T-cell (primary cell): ENCODE measurements at regions not wholly inside any gene's neighbourhood (a gene's known extent, or its start where the extent isn't known, plus 50 kb on each side); places are given as distances from the start of the nearest gene placed in this dataset.

ENCODE experiments used
- ATAC-seq, 4 experiments: fragments of 200-7000 bp in 3 of 4; fragments of 150-1000 bp in 1 of 4; cut with Tn5 transposase; replicated peaks in 1 of 4; 1 replicate in 3 of 4; 2 replicates in 1 of 4; pipeline ENCODE4 v1.10.0; 2021; ENCODE audit warnings: moderate library complexity in 3 of 4, mild to moderate bottlenecking in 2 of 4, moderate number of reproducible peaks in 1 of 4
- CTCF ChIA-PET, 2 donors: fragments of 300-600 bp; sonication (Branson Sonifier 250); formaldehyde crosslinking; loops; one replicate each; lab custom pipeline; 2022; ENCODE audit warnings: antibody characterized with exemption in 2 of 2; lab: Charles Lee
- POLR2A ChIA-PET, 2 donors: fragments of 300-600 bp; sonication (Branson Sonifier 250); formaldehyde crosslinking; loops; one replicate each; lab custom pipeline; 2022; ENCODE audit warnings: antibody characterized with exemption in 2 of 2; lab: Charles Lee
- DNase-seq, 35 experiments: peaks; one replicate each; pipeline versions ENCODE4 v3.0.0 to v3.0.0-alpha.2; 2013 to 2023
- H3K27ac ChIP-seq: one replicate; pipeline ENCODE4 v1.5.1; 2013; ENCODE audit warnings: low read length
- H3K27me3 ChIP-seq, 2 experiments: replicated peaks in 1 of 2; 1 replicate in 1 of 2; 2 replicates in 1 of 2; pipeline versions ENCODE4 v1.6.1 to v1.7.0; 2013; ENCODE audit warnings: low read length in 1 of 2, mixed read lengths in 1 of 2; ENCODE audit not compliant: control insufficient read depth in 2 of 2, insufficient read depth in 2 of 2; ENCODE audit errors: extremely low read depth in 1 of 2
- H3K36me3 ChIP-seq, 2 donors: 1 replicate in 1 of 2; 2 replicates in 1 of 2; pipeline versions ENCODE4 v1.6.1 to v1.7.0; 2013; ENCODE audit warnings: low read length in 1 of 2; ENCODE audit not compliant: control insufficient read depth in 2 of 2, insufficient read depth in 1 of 2; ENCODE audit errors: extremely low read depth in 1 of 2
- H3K4me1 ChIP-seq, 2 experiments: 1 replicate in 1 of 2; 2 replicates in 1 of 2; pipeline versions ENCODE4 v1.6.1 to v1.7.0; 2013; ENCODE audit warnings: low read length in 2 of 2, mixed read lengths in 1 of 2; ENCODE audit not compliant: insufficient read depth in 2 of 2, control insufficient read depth in 1 of 2; ENCODE audit errors: extremely low read depth in 1 of 2
- H3K4me3 ChIP-seq, 2 donors: 1 replicate in 1 of 2; 2 replicates in 1 of 2; pipeline versions ENCODE4 v1.5.1 to v1.7.0; 2013; ENCODE audit warnings: mild to moderate bottlenecking in 2 of 2, low read length in 1 of 2, moderate library complexity in 1 of 2; ENCODE audit not compliant: control insufficient read depth in 1 of 2; ENCODE audit errors: extremely low read depth in 1 of 2
- H3K9me3 ChIP-seq: 2 replicates; pipeline ENCODE4 v1.7.0; 2013
- H3K27ac Mint-ChIP-seq, 2 donors: one replicate each; pipeline ENCODE4 v1.8.0; 2020 to 2021; ENCODE audit warnings: mild to moderate bottlenecking in 2 of 2, mixed read lengths in 2 of 2
- H3K27me3 Mint-ChIP-seq, 2 donors: one replicate each; pipeline ENCODE4 v1.8.0; 2021 to 2022; ENCODE audit warnings: mixed read lengths in 2 of 2
- H3K36me3 Mint-ChIP-seq: one replicate; pipeline ENCODE4 v1.8.0; 2021; ENCODE audit warnings: mixed read lengths
- H3K4me1 Mint-ChIP-seq, 3 donors: one replicate each; pipeline ENCODE4 v1.8.0; 2020 to 2022; ENCODE audit warnings: mixed read lengths in 3 of 3, mild to moderate bottlenecking in 1 of 3
- H3K4me3 Mint-ChIP-seq, 3 donors: one replicate each; pipeline ENCODE4 v1.8.0; 2020 to 2022; ENCODE audit warnings: mild to moderate bottlenecking in 3 of 3, mixed read lengths in 3 of 3, moderate library complexity in 3 of 3
- H3K9me3 Mint-ChIP-seq, 3 donors: one replicate each; pipeline ENCODE4 v1.8.0; 2020 to 2022; ENCODE audit warnings: mixed read lengths in 3 of 3
- WGBS: methylation state at CpG from one replicate; pipeline ENCODE4 v1.1.5; 2013; ENCODE audit warnings: missing lambda C conversion rate; ENCODE audit not compliant: insufficient coverage; 5-methylcytosine and 5-hydroxymethylcytosine counted together

DNA sequence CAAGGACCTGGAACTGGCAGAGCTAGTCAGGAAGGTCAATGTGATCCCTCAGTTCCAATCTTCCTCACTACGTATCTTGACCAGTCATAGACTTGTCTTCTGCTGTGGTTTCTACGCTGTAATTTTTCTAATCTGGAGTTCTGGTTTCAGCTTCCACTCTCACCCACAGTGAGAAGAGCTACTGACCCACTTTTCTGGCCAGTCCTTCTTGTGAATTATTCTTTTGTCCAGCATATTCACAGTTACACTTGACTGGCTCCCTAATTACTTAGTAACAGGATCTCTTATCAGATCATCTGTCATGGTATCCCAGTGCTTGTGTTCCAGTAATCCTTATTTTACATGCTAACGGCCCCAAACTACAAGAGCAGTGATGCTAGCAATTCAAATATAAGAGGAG lies 72.4 kb upstream of the MME start:
- H3K27me3 ChIP-seq = no peaks in the 10 kb centered on the region
- DNase-seq (no peak), ATAC-seq (no peak)
- CTCF ChIA-PET = no interaction called here
- H3K4me3 ChIP-seq = no peak overlapping the region
- peaks cover 0 to 3% (median 2%) of the 10 kb centered on the region in 3 donors for H3K9me3 Mint-ChIP-seq
- H3K36me3 ChIP-seq = no peaks in the 10 kb centered on the region
- no peaks in the 10 kb centered on the region for H3K36me3 Mint-ChIP-seq
- no peak overlapping the region for H3K27ac ChIP-seq
- 94% methylated on average over 2 of the region's 3 CpGs for WGBS
- H3K4me3 Mint-ChIP-seq = no peak overlapping the region
- no peaks in the 10 kb centered on the region for H3K4me1 ChIP-seq
- H3K4me1 Mint-ChIP-seq = no peaks in the 10 kb centered on the region
- H3K27ac Mint-ChIP-seq = no peak overlapping the region
- no peaks in the 10 kb centered on the region for H3K9me3 ChIP-seq
- peaks cover 0 to 3% of the 10 kb centered on the region in 2 donors for H3K27me3 Mint-ChIP-seq
- POLR2A ChIA-PET = no interaction called here

DNA sequence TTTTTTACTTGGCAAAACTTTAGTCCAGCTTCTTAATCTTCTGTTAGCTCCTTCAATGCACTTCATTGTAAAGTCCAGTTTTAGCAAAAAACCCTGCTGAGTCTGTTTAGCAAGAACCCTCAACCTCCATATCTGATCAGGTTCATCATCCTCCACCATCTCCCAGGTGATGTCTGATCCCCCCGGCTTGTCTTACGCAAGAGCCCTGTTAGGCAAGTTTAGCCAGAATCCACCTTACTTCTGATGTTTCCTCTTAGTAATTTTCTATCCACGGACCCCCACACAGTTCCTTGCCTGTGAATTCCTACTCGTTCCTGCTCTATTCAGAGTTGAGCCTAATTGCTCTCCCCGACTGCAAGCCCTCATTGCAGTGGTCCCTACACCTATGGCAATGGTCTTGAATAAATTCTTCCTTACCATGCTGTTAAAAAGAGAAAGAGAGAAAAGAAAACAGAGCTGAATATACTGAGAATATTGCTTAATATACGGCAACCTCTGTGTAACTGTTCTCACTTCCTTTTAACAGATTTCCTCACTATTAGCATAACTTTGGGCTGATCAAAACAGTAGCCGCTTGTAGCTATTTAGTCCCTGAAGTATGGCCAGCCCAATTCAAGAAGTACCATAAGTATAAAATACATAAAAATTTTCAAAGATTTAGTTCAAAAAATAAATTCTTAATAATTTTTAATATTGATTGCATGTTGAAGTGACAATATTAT lies 78.7 kb upstream of the MME start:
- Mint-ChIP-seq H3K4me3 (no peak overlapping the region), H3K4me1 (no peaks in the 10 kb centered on the region), H3K27ac (no peak overlapping the region), H3K9me3 (peaks cover 0 to 4% (median 3%) of the 10 kb centered on the region in 3 donors), H3K27me3 (no peaks in the 10 kb centered on the region), H3K36me3 (no peaks in the 10 kb centered on the region)
- H3K9me3 ChIP-seq = no peaks in the 10 kb centered on the region
- H3K27ac ChIP-seq = no peak overlapping the region
- CTCF ChIA-PET = no interaction called here
- DNase-seq (no peak), ATAC-seq (no peak)
- no peak overlapping the region for H3K4me3 ChIP-seq
- no peaks in the 10 kb centered on the region for H3K4me1 ChIP-seq
- no peaks in the 10 kb centered on the region for H3K27me3 ChIP-seq
- WGBS = 60% methylated on average over 3 of the region's 7 CpGs
- POLR2A ChIA-PET = interaction anchor here in 1 of 2 donors (0.6 kb wide), 1 partner anchor 45 kb away, joined by 3 read pairs; no protein-coding TSS in a partner anchor
- H3K36me3 ChIP-seq = no peaks in the 10 kb centered on the region

DNA sequence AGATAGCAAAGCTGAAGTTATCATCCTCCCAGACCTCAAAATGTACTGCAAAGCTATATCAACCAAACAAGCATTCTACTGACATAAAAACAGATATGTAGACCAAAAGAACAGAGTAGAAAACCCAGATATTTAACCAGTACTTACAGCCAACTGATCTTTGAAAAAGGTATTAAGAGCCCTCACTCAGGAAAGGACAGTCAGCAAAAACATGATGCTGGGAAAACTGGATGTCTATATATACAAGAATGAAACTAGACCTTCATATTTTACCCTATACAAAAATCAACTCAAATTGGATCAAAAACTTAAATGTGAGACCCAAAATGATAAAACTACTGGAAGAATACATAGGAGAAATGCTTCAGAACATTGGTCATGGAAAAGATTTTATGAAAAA lies 87.5 kb upstream of the MME start:
- Mint-ChIP-seq H3K4me1 (no peaks in the 10 kb centered on the region), H3K36me3 (no peaks in the 10 kb centered on the region), H3K27me3 (no peaks in the 10 kb centered on the region), H3K9me3 (peaks cover 0 to 9% (median 2%) of the 10 kb centered on the region in 3 donors), H3K27ac (peak overlapping the region in 1 of 2 donors; percentile 19), H3K4me3 (no peak overlapping the region)
- H3K4me3 ChIP-seq = no peak overlapping the region
- ATAC-seq (no peak), DNase-seq (no peak)
- H3K4me1 ChIP-seq = no peaks in the 10 kb centered on the region
- H3K9me3 ChIP-seq = no peaks in the 10 kb centered on the region
- H3K27me3 ChIP-seq = no peaks in the 10 kb centered on the region
- ChIA-PET POLR2A (no interaction called here), CTCF (no interaction called here)
- no peaks in the 10 kb centered on the region for H3K36me3 ChIP-seq
- no peak overlapping the region for H3K27ac ChIP-seq

DNA sequence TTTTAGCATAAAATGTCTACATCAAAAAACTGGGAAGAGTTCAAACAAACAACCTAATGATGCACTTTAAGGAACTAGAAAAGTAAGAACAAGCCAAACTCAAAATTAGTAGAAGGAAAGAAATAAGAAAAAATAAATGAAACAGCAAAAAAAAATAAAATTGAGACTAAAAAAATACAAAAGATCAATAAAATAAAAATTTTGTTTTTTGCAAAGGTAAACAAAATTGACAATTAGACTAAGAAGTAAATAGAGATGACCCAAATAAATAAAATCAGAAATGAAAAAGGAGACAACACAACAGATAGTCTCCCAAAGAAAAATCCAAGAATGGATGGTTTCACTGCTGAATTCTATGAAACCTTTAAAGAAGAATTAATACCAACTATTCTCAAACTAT lies 89.6 kb upstream of the MME start:
- Mint-ChIP-seq H3K9me3 (peaks cover 0 to 9% (median 3%) of the 10 kb centered on the region in 3 donors), H3K27me3 (no peaks in the 10 kb centered on the region), H3K4me3 (no peak overlapping the region), H3K4me1 (no peaks in the 10 kb centered on the region), H3K27ac (no peak overlapping the region), H3K36me3 (no peaks in the 10 kb centered on the region)
- DNase-seq = no peak
- no peak overlapping the region for H3K27ac ChIP-seq
- no peaks in the 10 kb centered on the region for H3K9me3 ChIP-seq
- no peaks in the 10 kb centered on the region for H3K36me3 ChIP-seq
- CTCF ChIA-PET = no interaction called here
- no peaks in the 10 kb centered on the region for H3K4me1 ChIP-seq
- POLR2A ChIA-PET = no interaction called here
- H3K4me3 ChIP-seq = no peak overlapping the region
- ATAC-seq = no peak
- H3K27me3 ChIP-seq = no peaks in the 10 kb centered on the region

DNA sequence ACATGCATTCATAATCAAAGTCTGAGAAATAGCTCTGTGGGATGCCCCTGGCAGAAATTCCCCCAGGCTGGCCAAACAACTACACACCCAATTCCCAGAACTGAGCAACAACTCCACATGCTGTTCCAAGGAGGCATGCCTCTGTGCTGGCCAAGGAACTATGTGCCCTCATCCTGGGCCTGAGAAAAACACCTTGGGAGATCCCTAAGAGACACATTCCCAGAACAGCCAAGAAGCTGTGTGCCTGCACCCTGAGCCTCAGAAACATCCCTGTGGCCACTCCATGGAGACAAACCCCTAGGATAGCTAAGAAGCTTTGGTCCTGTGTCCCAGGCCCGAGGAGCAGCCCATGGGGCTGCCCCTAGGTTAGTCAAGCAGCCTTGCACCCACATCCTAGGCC lies 92.3 kb upstream of the MME start:
- ChIA-PET POLR2A (no interaction called here), CTCF (no interaction called here)
- Mint-ChIP-seq H3K27ac (no peak overlapping the region), H3K36me3 (no peaks in the 10 kb centered on the region), H3K4me3 (no peak overlapping the region), H3K9me3 (peaks cover 0 to 16% (median 3%) of the 10 kb centered on the region in 3 donors), H3K4me1 (no peaks in the 10 kb centered on the region), H3K27me3 (no peaks in the 10 kb centered on the region)
- ATAC-seq (no peak), DNase-seq (no peak)
- 60% methylated on average over 1 of the region's 1 CpG for WGBS
- H3K4me1 ChIP-seq = no peaks in the 10 kb centered on the region
- H3K36me3 ChIP-seq = no peaks in the 10 kb centered on the region
- no peaks in the 10 kb centered on the region for H3K27me3 ChIP-seq
- H3K9me3 ChIP-seq = no peaks in the 10 kb centered on the region
- no peak overlapping the region for H3K4me3 ChIP-seq
- no peak overlapping the region for H3K27ac ChIP-seq

DNA sequence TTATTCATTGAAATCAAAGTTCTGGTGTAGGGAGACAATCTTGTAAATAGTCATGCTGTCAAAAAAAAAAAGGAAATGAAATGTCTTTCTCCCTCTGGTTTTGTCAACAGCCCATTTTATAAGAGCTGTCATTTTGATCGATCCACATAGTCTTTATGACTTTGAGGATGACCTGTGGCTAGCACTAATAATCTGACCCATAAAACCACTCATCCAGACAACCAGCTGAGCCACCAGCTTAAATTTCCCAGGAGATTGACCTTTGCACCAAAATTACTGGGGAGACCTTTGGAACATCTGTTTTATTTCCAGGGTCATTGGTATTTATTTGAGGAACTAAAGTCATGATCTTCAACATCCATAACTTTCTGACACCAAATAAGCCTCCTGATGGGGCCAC lies 98.5 kb upstream of the MME start:
- ChIA-PET POLR2A (no interaction called here), CTCF (no interaction called here)
- Mint-ChIP-seq H3K27ac (no peak overlapping the region), H3K4me1 (no peaks in the 10 kb centered on the region), H3K36me3 (no peaks in the 10 kb centered on the region), H3K9me3 (peaks cover 0 to 10% (median 0%) of the 10 kb centered on the region in 3 donors), H3K4me3 (no peak overlapping the region), H3K27me3 (no peaks in the 10 kb centered on the region)
- Histone ChIP-seq H3K4me3 (no peak overlapping the region), H3K9me3 (no peaks in the 10 kb centered on the region), H3K27ac (no peak overlapping the region), H3K36me3 (no peaks in the 10 kb centered on the region), H3K4me1 (no peaks in the 10 kb centered on the region), H3K27me3 (no peaks in the 10 kb centered on the region)
- DNase-seq (no peak), ATAC-seq (no peak)
- WGBS = 83% methylated on average over 1 of the region's 1 CpG

DNA sequence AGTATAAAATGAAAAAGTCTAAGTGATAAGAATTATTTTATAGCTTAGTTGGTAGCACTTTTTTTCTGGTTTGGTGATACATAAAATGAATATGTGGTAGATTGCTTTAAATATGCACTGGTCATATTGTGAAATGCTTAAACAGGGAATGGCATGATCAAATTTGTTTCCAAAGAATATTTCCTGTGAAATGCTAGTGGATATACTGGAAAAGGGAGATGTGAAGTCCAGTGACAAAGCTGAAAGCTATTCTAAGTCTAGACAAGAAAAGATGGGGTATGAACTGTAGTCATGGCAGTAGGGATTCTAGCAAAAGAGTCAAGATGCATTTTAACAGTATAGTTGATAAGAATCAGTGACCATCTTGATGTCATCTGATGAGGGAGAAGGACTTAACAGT lies 98.9 kb upstream of the MME start:
- H3K27me3 Mint-ChIP-seq = no peaks in the 10 kb centered on the region
- no peak overlapping the region for H3K4me3 Mint-ChIP-seq
- H3K27ac Mint-ChIP-seq = no peak overlapping the region
- Histone ChIP-seq H3K4me1 (no peaks in the 10 kb centered on the region), H3K27me3 (no peaks in the 10 kb centered on the region), H3K4me3 (no peak overlapping the region), H3K27ac (no peak overlapping the region), H3K36me3 (no peaks in the 10 kb centered on the region), H3K9me3 (no peaks in the 10 kb centered on the region)
- ChIA-PET POLR2A (interaction anchor here in 1 of 2 donors (0.5 kb wide), 1 partner anchor 78 kb away, joined by 3 read pairs; no protein-coding TSS in a partner anchor), CTCF (no interaction called here)
- H3K9me3 Mint-ChIP-seq = peaks cover 0 to 10% (median 0%) of the 10 kb centered on the region in 3 donors
- DNase-seq (no peak), ATAC-seq (no peak)
- H3K36me3 Mint-ChIP-seq = no peaks in the 10 kb centered on the region
- H3K4me1 Mint-ChIP-seq = no peaks in the 10 kb centered on the region
